ENCODE measurements at regions not wholly inside any gene's neighbourhood (a gene's known extent, or its start where the extent isn't known, plus 50 kb on each side); places are given as distances from the start of the nearest gene placed in this dataset.

- no peak for TF ChIP-seq ZNF263 (CRISPR knock-in tag; IDR thresholded peaks at IDR 0.05; ENCODE audit: borderline replicate concordance)
Measured at GRCh38 chr5:156043351-156043750, 283.6 kb upstream of the SGCD start (continued).

- Histone ChIP-seq H3K4me1 (replicated peaks in 1 of 2; ENCODE audit: control insufficient read depth in 2 of 2, insufficient read depth in 2 of 2, low read length in 2 of 2) (no peaks in the 10 kb centered on the region), H3K36me3 (ENCODE audit: control insufficient read depth, insufficient read depth, low read length) (no peaks in the 10 kb centered on the region), H3K9ac (ENCODE audit: insufficient read depth in 1 of 2, low read depth in 2 of 2, low read length in 2 of 2) (no peak overlapping the region), H3K9me1 (ENCODE audit: control insufficient read depth, insufficient read depth, low read length) (no peaks in the 10 kb centered on the region), H3K9me3 (replicated peaks; ENCODE audit: control insufficient read depth, insufficient read depth, low read depth, low read length) (peaks cover 3% of the 10 kb centered on the region; the same call in 1 of the 2 replicates), H2AFZ (ENCODE audit: low read depth, low read length) (no peak overlapping the region), H3K4me3 (no peak overlapping the region), H3K27ac (ENCODE audit: extremely low read depth, low read depth, low read length) (no peak overlapping the region), H4K20me1 (replicated peaks; ENCODE audit: control insufficient read depth, insufficient read depth, low read length) (no peaks in the 10 kb centered on the region), H3K27me3 (ENCODE audit: control insufficient read depth in 2 of 2, insufficient read depth in 2 of 2, low read length in 2 of 2) (no peaks in the 10 kb centered on the region), H3K4me2 (ENCODE audit: insufficient read depth, low read length) (no peak overlapping the region), H3K79me2 (ENCODE audit: control insufficient read depth, insufficient read depth, low read length) (no peaks in the 10 kb centered on the region)
- TF ChIP-seq XRCC3 (IDR thresholded peaks at IDR 0.05) (no peak), FOXJ2 (tag; IDR thresholded peaks at IDR 0.05) (no peak), HDAC2 (IDR thresholded peaks at IDR 0.05) (no peak), ZBTB11 (CRISPR knock-in tag; IDR thresholded peaks at IDR 0.05) (no peak), GATAD2B (IDR thresholded peaks at IDR 0.05; ENCODE audit: borderline replicate concordance) (no peak), YY1 (IDR thresholded peaks at IDR 0.05; ENCODE audit: borderline replicate concordance in 1 of 3, control insufficient read depth in 1 of 3, extremely low read depth in 1 of 3, insufficient read depth in 3 of 3, insufficient read length in 1 of 3, insufficient replicate concordance in 2 of 3, low read depth in 1 of 3, low read length in 2 of 3) (no peak), MED1 (CRISPR knock-in tag; IDR thresholded peaks at IDR 0.05; ENCODE audit: borderline replicate concordance) (no peak), ELK1 (CRISPR knock-in tag; IDR thresholded peaks at IDR 0.05) (no peak), ERF (CRISPR knock-in tag; IDR thresholded peaks at IDR 0.05) (no peak), DMBX1 (CRISPR knock-in tag; IDR thresholded peaks at IDR 0.05; ENCODE audit: borderline replicate concordance) (no peak), ZNF76 (CRISPR knock-in tag; IDR thresholded peaks at IDR 0.05; ENCODE audit: borderline replicate concordance) (no peak), STAG1 (CRISPR knock-in tag; IDR thresholded peaks at IDR 0.05; ENCODE audit: borderline replicate concordance) (no peak), ZNF589 (CRISPR knock-in tag; IDR thresholded peaks at IDR 0.05; ENCODE audit: low read depth) (no peak), ZNF217 (CRISPR knock-in tag; IDR thresholded peaks at IDR 0.05) (no peak)
- in situ Hi-C loops (cut with MboI) (no loop called here), intact Hi-C loops (cut with micrococcal nuclease) (no loop called here)
- no peak for DNase-seq (ENCODE audit: extremely low read depth in 1 of 4, low spot score in 3 of 4)
- FAIRE-seq = no peak
- ATAC-seq = no peak
- 3% methylated on average over 3 of the region's 3 CpGs for WGBS (ENCODE audit: insufficient coverage, low coverage, missing lambda C conversion rate)
- no TSS peak for BruUV-seq (replicated peaks)
- POLR2A ChIA-PET = no interaction called here
- CTCF ChIA-PET (ENCODE audit: low intra/inter-chr PET ratio) = no interaction called here
Measured at GRCh38 chr5:156051972-156052371, 275.0 kb upstream of the SGCD start.
